ENCODE measurements at regions not wholly inside any gene's neighbourhood (a gene's known extent, or its start where the extent isn't known, plus 50 kb on each side); places are given as distances from the start of the nearest gene placed in this dataset.
"Not testable (repeated sequence)": the region's sequence is repeated elsewhere in the genome, so short reads cannot be mapped to it uniquely, and the experiment has no call there.

DNA sequence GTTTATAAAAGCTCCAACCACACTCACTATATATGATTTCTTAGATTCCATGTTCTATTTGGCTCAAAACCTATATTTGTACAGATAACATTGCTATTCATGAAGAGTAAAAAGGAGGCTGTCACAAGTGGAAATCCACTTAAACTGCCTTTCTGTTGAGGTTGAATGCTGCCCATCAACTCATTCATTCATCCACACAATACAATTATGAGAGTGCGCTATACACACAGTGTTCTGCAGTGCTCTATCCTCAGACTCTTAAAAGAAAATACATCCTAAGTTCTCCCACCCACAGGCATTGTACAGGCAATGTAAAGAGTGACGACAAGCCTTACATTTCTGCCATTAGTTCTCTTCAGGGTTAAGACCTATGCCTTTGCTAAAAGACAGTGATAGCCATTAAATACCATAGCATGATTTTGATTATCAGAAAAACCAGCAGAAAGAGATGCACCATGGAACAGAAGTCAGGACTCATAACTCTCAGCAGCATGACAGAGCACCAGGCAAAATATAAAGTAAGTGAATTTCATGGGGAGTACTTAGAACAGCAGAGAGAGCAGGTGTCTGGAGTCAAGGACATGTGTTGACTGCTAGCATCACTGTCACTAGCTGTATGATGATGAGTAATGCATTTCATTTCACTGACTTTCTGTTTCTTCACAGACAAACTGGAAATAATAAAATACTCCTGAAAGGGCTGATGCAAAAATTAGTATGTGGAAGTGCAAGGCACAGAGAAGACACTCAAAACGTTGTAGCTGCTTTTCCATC, 218.0 kb downstream of the RBM26 start:
- no peak for DNase-seq

DNA sequence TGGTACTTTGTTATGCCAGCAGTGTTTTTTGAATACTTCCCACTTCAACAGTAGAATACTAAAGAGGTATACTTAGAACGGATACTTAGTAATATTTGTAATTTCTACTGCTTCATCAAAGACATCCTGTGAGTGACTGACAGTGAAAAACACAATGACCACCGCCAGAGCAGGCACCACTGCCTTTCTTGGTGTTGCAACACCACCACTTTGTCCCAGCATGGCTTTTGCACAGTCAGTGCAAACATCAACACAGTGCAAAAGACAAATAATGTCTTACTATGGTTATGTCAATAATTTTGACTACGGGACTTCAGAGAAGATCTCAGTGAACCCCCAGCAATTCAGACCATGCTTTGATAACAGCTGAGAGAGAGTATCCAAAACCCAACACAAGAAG, 220.5 kb downstream of the RBM26 start:
- DNase-seq = no peak

DNA sequence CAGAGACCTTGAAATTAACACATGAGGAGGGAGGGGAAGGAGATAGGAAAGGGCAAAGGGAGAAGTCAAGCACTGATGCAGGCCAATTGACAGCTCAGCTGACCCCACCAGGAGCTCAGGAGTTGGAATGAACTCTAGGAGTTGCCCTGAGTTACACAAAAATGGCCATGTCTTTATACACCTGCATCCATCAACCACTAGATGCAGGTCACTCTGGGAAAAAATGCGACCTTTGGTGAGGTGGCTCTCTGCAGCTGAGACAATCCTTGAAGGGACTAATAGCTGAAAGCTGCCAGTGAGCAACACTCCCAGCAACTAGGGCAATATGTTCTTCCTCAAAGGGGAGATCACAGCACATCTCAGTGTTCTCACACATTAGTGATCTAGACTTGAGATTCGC, 222.8 kb downstream of the RBM26 start:
- DNase-seq = no peak

DNA sequence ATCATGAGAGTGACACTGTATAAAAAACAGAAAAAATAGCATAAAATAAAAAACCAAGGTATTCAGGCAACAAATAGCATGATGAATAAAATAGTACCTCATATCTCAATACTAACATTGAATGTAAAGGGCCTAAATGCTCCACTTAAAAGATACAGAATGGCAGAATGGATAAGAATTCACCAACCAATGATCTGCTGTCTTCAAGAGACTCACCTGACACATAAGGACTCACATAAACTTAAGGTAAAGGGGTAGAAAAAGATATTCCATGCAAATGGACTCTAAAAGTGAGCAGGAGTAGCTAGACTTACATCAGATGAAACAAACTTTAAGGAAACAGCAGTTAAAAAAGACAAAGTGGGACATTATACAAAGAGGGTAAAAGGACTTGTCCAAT, 232.4 kb downstream of the RBM26 start:
- DNase-seq = not testable (repeated sequence)

DNA sequence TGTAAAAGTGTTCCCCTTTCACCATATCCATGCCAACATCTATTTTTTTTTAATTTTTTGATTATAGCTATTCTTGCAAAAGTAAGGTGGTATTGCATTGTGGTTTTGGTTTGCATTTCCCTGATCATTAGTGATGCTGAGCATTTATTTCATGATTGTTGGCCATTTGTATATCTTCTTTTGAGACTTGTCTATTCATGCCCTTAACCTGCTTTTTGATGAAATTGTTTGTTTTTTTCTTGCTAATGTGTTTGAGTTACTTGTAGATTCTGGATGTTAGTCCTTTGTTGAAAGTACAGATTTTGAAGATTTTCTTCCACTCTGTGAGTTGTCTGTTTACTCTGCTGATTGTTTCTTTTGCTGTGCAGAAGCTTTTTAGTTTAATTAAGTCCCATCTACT, 233.1 kb downstream of the RBM26 start:
- not testable (repeated sequence) for DNase-seq

DNA sequence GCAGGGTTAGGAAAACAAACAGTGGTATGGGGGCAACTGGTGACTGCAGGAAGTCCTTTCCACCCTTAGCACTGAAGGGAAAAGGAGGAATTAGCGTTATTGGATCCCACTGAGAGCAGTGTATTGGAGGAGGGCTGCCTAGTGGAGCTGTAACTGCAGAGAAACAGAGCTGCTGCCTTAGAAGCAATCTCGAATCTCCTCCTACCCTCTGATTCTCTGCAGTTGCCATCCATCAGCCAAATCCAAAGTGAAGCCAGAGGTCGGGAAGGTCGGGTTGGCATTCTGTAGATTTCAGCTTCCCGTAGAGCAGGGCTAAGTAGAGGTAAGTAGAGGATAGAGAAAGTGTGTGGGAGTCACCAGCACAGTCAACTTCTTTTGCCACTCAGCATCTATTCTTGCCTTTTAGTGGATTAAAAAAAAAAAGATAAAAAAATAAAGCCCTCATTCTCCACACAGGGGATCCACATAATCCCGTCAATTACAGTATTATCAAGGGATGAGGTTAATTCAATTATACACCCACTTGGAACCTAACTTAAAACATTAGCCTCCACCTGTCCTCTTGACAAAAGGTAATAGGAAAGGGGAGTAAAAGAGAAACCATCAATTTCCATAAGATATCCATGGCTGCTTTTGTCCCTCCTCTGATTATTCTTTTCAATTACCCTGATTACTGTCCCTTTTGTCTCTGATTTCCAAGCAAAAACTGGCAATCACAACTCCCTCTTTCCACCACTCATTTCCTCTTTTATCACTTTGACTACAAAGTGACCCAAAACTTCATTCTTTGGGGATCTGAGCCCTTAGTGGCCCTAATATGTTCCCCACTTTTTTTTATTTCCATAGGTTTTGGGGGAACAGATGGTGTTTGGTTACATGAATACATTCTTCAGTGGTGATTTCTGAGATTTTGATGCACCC, 234.7 kb downstream of the RBM26 start:
- no peak for DNase-seq

DNA sequence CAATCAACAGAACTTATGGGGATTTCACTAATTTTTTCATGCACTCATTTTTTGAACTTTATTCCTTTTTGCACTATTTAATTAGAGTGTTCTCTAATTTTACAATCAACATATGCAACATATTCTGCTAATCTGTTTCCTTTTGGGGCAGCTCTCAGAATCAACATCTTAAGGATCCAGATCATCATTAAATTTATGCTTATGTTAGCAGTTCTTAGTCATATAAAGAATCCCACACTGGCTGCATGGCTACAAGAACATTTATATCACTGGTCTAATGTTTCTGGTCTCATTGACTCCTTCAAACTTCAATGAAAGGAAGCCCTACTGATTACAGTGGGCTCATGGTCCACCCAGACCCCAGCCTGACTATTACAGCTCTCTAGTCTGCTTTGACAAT, 245.2 kb downstream of the RBM26 start:
- DNase-seq = no peak

DNA sequence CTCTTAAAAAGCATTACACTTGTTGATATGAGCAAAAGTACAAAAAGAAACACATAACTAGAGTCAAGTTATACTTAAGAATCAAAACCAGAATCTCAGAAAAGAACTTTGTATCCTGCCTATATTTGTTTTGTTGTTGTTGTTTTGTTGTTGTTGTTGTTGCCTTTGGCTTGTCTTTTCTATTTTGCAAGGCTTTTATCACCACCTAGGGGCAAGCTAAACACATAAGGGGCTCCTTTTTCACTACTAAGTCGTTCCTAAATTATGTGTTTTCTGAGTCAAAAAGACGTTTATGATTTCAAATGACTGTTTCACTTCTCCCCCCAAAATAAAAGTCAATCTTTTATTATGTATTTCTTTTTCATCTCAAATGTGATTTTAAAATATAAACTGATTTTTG, 250.2 kb downstream of the RBM26 start:
- DNase-seq = no peak

DNA sequence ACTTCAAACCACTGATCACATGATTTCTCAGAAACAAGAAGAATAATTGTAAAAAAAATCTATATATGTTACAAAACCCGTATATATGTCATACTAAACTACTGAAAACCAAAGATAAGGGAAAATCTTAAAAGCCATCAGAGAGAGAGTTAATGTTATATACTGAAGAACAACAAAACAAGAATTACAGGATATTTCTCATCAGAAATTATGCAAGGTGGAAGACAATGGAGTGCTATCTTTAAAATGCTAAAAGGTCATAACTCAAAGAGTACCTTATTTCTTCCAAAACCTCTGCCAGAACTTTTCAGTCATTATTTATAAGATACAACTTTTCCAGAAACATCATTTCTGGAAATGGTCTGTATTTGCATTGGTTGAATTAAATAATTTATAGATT, 256.8 kb downstream of the RBM26 start:
- DNase-seq = no peak

DNA sequence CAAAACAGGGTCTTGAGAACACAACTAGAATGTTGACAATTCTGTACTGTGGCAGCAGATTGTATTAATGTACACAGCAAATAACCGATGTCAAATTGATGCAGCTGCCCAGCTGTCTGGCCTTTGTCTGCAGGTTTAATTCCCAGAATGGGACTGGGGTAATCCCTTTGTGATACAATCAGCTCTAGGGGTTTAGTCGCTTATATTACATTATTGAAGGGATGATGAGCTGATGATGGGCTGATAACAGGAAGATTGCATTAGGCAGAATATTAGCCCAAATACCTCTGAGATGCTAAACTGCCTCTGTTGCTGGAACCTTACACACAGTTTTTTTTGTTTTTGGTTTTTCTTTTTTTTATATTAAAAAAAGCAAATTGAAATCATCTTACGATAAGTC, 265.0 kb downstream of the RBM26 start:
- DNase-seq = no peak

DNA sequence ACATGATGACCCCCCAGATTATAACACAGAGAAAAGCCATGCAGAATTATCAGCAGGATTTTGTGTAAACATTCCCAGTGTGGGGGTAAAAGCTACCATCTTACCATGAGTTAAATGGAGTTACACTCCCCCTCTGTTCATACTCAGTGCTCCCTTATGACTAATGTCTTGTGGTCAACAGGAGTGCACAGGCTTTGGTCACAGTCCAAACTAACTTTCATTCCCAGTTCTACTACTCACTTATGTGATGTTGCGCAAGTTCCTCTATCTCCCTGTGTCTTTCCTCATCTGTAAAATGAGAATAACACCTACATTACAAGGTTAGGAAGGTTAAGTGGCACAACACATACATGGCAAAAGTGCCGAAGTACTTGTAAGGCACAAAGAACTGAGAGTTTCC, 277.9 kb downstream of the RBM26 start:
- DNase-seq = no peak

DNA sequence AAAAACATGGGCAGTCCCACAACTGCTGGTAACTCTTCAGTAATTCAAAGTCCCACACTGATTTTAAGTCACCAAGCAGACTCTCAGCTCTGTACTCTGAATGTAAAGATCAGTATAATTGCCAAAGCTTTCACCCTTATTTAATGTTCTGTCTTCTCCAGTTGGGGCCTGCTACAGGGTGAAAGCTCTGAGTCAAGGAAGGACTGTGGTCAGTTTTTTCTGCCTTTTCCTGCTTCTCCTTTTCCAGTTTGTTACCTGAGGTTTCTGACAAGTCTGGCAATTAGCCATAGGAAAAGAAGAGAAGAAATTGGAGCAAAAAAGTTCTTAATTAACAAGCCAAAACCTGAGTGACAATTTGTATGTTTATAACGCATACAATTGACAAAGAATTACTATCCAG, 279.3 kb downstream of the RBM26 start:
- no peak for DNase-seq

DNA sequence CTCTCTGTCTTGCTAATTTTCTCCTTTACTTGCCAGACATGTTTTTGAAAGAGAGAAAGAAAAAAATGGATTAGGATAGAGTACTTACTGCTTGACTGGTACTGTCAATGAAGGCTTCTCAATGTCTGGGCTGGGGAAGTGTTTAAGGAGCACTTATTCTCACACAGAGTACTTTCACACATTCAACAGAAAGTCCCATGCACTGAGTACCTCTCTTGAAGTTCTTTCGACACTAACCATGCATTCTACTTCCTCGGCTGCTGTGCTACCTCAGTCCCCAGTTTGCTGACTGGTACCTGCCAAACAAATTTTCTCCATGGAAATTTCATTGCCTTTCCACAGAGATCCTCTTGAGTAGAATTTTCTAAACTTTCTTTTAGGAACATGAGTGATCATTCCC, 281.9 kb downstream of the RBM26 start:
- DNase-seq = no peak

DNA sequence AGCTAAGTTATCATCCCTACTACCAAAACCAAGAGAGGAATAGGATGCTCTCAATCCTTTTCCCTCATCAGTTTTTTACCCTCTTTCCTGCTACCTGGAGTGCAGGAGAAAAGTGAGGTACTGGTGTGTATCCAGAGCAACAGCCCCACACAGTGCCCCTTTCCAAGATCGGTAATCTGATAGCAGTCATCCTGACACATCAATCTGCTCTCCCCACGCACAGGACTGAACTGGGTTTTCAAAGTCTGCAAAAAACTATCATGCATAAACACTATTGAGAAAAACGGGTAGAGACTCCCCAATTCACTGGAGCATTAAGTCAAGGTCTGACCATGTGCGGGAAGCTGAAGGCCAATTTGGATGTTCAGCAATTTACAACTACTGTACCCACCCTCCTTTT, 284.8 kb downstream of the RBM26 start:
- DNase-seq = no peak

DNA sequence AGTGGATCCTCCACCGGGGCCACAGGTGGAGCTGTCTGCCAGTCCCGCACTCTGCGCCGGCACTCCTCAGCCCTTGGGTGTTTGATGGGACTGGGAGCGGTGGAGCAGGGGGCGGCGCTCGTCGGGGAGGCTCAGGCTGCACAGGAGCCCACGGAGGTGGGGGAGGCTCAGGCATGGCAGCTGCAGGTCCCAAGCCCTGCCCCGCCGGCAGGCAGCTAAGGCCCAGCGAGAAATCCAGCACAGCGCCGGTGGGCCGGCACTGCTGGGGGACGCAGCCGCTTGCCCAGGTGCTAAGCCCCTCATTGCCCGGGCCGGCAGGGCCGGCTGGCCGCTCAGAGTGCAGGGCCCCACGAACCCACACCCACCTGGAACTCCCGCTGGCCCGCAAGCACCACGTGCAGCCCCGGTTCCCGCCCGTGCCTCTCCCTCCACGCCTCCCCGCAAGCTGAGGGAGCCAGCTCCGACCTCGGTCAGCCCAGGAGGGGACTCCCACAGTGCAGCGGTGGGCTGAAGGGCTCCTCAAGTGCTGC, 286.4 kb downstream of the RBM26 start:
- DNase-seq = no peak

DNA sequence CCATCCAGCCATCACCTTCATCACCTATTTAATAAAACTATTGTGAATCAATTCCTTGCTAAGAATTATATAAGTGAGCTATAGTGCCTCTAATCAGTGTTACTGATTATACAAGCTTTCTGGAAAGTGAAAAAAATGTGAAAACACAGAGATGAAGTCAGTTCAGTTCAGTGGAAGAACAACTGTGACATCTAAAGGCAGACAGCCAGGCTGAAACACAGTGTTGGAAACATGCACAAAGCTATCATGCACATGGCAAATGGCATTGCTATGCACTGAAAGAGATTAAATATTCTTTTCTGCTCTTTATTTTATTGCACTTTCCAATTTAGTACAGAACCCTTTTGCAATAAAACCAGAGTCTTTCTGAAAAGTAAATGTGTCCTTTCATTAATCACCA, 294.0 kb downstream of the RBM26 start:
- DNase-seq = no peak

DNA sequence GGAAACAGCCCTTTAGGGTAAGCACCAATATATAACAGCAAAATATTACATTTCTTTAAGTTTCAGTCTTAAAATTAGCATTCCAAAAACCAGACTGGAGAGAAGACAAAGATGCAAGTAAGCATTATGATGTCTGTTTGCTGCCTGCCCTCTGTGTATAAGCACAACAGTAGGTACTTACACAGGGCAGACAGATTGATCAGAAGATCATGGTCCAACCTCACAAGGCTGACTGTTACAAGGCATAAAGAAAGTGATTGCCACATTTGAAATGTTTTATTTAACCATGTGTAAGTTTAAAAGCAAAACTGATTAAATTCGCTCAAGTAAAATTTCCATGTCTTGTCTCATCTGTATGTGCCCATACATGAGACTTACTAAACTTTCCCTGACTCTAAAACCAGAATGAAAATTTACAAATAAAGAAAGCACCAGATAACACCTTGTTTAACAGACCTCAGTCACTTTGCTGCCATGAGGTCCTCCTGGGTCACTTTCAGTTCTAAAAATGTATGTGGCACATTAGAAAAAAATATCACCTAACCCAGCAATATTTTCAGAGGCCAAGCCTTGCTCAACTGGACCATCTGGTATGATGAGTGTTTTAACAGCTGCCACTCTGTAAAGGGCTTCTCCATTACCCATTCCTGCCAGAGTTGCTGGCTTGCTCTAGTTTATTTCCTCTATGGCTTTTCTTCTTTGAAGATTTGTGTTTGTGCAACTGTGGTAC, 297.0 kb downstream of the RBM26 start:
- no peak for DNase-seq

DNA sequence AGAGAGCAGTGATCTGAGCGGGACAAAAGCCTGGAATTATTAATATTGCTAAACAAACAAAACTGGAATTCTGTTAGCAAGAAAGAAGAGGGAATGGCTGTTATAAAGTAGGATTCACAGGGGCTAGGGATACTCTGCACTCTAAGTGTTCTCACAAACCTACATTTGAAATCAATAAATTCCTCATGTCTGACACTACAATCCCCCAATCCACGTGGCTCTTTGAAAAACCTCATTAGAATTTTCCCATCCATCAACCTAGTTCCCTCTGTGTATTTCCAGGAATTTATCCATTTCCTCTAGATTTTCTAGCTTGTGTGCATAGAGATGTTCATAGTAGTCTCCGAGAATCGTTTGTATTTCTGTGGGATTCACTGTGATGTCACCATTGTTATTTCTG, 307.5 kb downstream of the RBM26 start:
- no peak for DNase-seq

DNA sequence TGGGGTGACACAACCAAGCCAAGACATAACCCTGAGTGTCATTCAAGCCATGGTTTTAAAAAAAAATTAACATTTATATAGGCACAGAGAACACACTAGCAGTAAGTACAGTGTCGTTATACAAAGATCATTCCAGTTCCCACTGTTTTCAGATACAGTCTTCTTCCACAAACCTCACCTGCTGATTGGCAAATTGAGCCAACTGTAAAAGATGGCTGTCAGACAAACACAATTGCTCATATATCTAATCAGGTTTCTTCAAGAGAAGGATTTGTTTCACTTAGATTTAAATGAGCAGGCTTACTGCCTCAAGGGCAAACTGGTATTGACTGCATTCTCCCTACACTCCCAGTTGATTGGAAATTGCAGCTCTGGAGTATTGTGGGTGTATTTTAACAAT, 308.9 kb downstream of the RBM26 start:
- no peak for DNase-seq

DNA sequence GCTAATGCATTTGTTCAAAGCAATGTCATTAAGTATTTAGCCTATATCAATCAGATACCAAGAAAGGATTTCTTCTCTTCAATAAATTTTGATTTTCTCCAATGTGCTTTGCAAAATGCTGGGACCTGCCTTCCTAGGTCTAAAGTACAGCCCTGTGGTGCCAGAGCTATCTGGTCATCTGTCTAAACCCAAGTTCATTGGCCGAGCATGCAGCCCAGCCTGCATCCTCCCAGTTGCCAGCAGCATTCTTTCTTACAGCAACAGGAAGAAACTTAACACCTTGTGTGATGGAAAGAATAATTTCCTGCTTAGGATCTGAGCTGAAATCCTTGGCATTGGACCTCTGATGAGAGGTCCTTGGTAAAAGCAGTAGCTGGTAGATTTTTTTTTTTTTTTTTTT, 310.0 kb downstream of the RBM26 start:
- no peak for DNase-seq

DNA sequence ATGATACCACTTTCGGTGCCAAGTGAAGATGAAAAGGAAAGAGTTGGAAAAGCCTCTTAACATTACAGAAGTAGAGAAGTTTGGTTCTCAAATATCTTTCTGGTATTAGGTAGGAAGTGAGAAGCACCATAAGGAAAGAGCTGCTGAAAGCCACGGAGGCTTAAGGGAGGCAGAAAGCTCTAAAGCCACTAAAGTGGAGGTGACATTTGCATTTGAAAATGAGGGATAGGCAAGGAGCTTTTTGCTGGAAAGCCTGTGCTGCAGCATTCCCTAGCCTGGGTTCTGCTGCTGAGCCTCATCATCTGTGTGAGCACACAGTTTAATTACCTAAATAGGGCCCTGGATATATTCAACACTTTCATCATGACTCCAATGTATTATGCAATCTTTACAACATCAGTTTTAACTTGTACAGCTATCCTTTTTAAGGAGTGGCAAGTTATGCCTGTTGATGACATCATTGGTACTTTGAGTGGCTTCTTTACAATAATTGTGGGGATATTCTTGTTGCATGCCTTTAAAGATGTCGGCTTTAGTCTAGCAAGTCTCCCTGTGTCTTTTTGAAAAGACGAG, 315.4 kb downstream of the RBM26 start:
- no peak for DNase-seq

DNA sequence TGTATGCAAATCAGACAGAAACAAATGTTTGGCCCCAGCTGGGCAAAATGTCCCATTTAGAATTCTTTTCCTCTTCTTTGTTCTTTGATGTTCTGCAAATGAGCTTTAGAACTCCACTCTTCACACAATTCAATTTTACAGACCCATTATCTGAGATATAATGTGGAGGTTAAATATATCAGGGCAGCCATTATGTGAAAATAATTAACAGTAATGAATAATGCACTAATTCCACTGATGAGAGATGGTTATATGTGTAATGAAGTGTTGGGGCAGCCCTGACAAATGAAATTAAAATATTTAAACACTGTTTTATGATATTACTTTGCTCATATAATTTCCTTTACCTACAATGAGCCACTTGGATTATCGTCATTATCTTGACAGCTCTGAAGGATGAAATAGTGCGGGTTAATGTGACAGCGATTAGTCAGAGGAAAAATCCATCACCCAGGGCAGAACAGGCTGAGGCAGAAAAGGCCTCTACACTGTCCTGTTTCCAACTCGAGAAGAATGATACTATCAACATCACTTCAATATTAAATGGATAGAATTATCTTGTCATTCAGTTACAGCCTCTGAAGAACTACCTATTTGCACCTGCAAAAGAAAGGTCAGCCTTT, 321.1 kb downstream of the RBM26 start:
- DNase-seq = no peak

DNA sequence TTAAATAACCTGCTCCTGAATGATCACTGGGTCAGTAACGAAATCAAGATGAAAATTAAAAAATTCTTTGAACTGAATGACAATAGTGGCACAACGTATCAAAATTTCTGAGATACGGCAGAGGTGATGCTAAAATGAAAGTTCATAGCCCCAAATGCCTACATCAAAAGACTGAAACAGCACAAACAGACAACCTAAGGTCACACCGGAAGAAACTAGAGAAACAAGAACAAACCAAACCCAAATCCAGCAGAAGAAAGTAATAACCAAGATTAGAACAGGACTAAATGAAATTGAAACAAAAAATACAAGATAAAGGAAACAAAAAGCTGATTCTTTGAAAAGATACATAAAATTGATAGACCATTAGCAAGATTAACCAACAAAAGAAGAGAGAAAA, 324.1 kb downstream of the RBM26 start:
- DNase-seq = no peak

All from activated CD8-positive, alpha-beta memory T cell treated with anti-CD3 and anti-CD28 coated beads, Interleukin-2, amount 50 U/mL, for 4 hours (primary cell).